Keratinocyte (primary cell): ENCODE measurements at regions not wholly inside any gene's neighbourhood (a gene's known extent, or its start where the extent isn't known, plus 50 kb on each side); places are given as distances from the start of the nearest gene placed in this dataset.

Source experiments
- CTCF ChIP-seq, 3 experiments: IDR thresholded peaks in 1 of 3; conservative IDR thresholded peaks in 1 of 3; optimal IDR thresholded peaks in 1 of 3; 2 replicates in 2 of 3; 3 replicates in 1 of 3; pipeline versions ENCODE3 to v1.5.1; 2011; ENCODE audit warnings: low read length in 3 of 3, mild to moderate bottlenecking in 3 of 3, moderate library complexity in 2 of 3, control low read depth in 1 of 3, inconsistent platforms in 1 of 3; ENCODE audit not compliant: insufficient read depth in 2 of 3; ENCODE audit errors: extremely low read depth in 1 of 3
- EZH2 ChIP-seq: IDR thresholded peaks from one replicate; pipeline ENCODE4 v1.6.1; 2012; ENCODE audit warnings: inconsistent platforms, mild to moderate bottlenecking, low read length, moderate library complexity

GRCh38 chr2:176533505-176534193, 264.4 kb downstream of the MTX2 start:
- no peak for TF ChIP-seq CTCF (optimal IDR thresholded peaks at IDR 0.05 in 1 of 3, IDR thresholded peaks at IDR 0.05 in 1 of 3, conservative IDR thresholded peaks at IDR 0.05 in 1 of 3; ENCODE audit: extremely low read depth in 1 of 3, insufficient read depth in 2 of 3, low read length in 3 of 3)
- TF ChIP-seq EZH2: no peak
